ENCODE measurements at regions not wholly inside any gene's neighbourhood (a gene's known extent, or its start where the extent isn't known, plus 50 kb on each side); places are given as distances from the start of the nearest gene placed in this dataset.
"Not testable (repeated sequence)": the region's sequence is repeated elsewhere in the genome, so short reads cannot be mapped to it uniquely, and the experiment has no call there.

DNA sequence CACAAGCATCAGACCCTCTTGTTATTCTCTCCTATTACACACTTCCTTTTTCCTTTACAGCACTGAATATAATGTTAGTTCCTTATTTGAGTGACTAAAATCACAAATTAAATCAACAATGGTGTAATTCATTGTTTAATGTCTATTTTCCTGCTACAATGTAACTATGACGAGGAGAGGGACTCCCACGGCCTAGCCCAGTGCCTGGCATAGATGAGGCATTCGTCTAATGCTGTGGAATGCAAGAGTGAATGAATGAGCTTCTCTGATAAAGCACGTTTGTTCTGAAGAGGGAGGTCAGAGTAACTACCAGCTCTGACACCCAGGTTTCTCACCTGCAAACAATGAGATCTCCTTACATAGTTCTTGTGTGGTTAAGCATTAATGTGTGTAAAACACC is 479.4 kb downstream of the OMA1 start:
- H3K4me3 ChIP-seq (ENCODE audit: low read depth, low read length), result no peak overlapping the region
- no peak overlapping the region for H3K9ac ChIP-seq (ENCODE audit: low read depth, low read length)
- H3K9me3 ChIP-seq (ENCODE audit: control insufficient read depth, insufficient read depth, low read length), result no peaks in the 10 kb centered on the region
- H3K27me3 ChIP-seq (ENCODE audit: control insufficient read depth, insufficient read depth, low read length), result no peaks in the 10 kb centered on the region
- no peaks in the 10 kb centered on the region for H3K4me1 ChIP-seq (ENCODE audit: control insufficient read depth, insufficient read depth, low read length)
- no peaks in the 10 kb centered on the region for H3K36me3 ChIP-seq (ENCODE audit: control insufficient read depth, insufficient read depth, low read length)

DNA sequence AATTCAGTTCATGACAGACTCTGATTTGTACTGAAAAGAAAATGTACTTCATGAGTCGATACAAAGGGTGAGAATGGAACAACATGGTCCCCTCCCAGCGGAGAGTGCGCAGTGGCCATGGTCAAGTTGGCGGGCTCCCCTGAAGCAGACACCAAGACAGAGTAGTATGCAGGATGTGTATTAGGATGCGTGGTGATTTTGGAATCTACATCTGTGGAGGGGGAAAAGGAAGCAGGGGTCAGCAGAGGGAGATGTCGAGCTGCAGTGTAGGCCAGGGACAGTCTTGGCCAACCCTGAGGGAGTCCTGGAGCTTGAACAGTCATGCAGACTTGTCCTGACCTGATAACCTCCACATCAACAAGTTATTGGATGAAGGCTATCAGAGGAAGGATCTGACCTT is 481.0 kb downstream of the OMA1 start:
- H3K4me1 ChIP-seq (ENCODE audit: control insufficient read depth, insufficient read depth, low read length), result no peaks in the 10 kb centered on the region
- no peaks in the 10 kb centered on the region for H3K36me3 ChIP-seq (ENCODE audit: control insufficient read depth, insufficient read depth, low read length)
- no peak overlapping the region for H3K4me3 ChIP-seq (ENCODE audit: low read depth, low read length)
- H3K27me3 ChIP-seq (ENCODE audit: control insufficient read depth, insufficient read depth, low read length), result no peaks in the 10 kb centered on the region
- H3K9me3 ChIP-seq (ENCODE audit: control insufficient read depth, insufficient read depth, low read length), result no peaks in the 10 kb centered on the region
- no peak overlapping the region for H3K9ac ChIP-seq (ENCODE audit: low read depth, low read length)

DNA sequence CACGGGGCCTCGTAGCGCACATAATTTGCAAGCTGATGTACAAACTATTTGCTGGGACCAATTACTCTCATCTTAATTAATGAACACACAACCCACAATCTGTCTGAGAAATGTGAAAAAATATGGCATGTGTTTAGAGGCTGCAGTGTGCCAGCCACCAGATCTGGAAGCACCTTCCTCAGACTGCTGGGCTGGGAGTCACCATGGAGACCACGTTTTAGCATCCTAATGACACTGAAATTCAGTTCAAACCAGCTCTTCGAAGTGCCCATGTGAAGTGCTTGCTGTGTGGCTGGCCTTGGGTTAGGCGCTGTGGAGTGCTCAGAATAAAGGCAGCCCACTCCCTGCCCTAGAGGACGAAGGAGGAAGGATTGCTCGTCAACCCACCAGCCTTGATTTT is 482.4 kb downstream of the OMA1 start:
- no peaks in the 10 kb centered on the region for H3K4me1 ChIP-seq (ENCODE audit: control insufficient read depth, insufficient read depth, low read length)

GRCh38 chr1:58063095-58063494 is 483.4 kb downstream of the OMA1 start:
- Histone ChIP-seq H3K9ac (ENCODE audit: low read depth, low read length) (no peak overlapping the region), H3K9me3 (ENCODE audit: control insufficient read depth, insufficient read depth, low read length) (no peaks in the 10 kb centered on the region), H3K36me3 (ENCODE audit: control insufficient read depth, insufficient read depth, low read length) (no peaks in the 10 kb centered on the region), H3K4me3 (ENCODE audit: low read depth, low read length) (no peak overlapping the region), H3K27me3 (ENCODE audit: control insufficient read depth, insufficient read depth, low read length) (no peaks in the 10 kb centered on the region), H3K4me1 (ENCODE audit: control insufficient read depth, insufficient read depth, low read length) (no peaks in the 10 kb centered on the region)

More for the DNA sequence above, 482.4 kb downstream of the OMA1 start:
- Histone ChIP-seq H3K36me3 (ENCODE audit: control insufficient read depth, insufficient read depth, low read length) (no peaks in the 10 kb centered on the region), H3K4me3 (ENCODE audit: low read depth, low read length) (no peak overlapping the region), H3K9ac (ENCODE audit: low read depth, low read length) (no peak overlapping the region), H3K27me3 (ENCODE audit: control insufficient read depth, insufficient read depth, low read length) (no peaks in the 10 kb centered on the region), H3K9me3 (ENCODE audit: control insufficient read depth, insufficient read depth, low read length) (no peaks in the 10 kb centered on the region)

- H3K4me1 ChIP-seq (ENCODE audit: control insufficient read depth, insufficient read depth, low read length), result no peaks in the 10 kb centered on the region
- no peaks in the 10 kb centered on the region for H3K27me3 ChIP-seq (ENCODE audit: control insufficient read depth, insufficient read depth, low read length)
- no peaks in the 10 kb centered on the region for H3K9me3 ChIP-seq (ENCODE audit: control insufficient read depth, insufficient read depth, low read length)
- no peak overlapping the region for H3K9ac ChIP-seq (ENCODE audit: low read depth, low read length)
- H3K4me3 ChIP-seq (ENCODE audit: low read depth, low read length), result no peak overlapping the region
- H3K36me3 ChIP-seq (ENCODE audit: control insufficient read depth, insufficient read depth, low read length), result no peaks in the 10 kb centered on the region
These were observed 483.9 kb downstream of the OMA1 start for GRCh38 chr1:58062635-58063034.

GRCh38 chr1:58060559-58061170 is 485.9 kb downstream of the OMA1 start:
- Histone ChIP-seq H3K27me3 (ENCODE audit: control insufficient read depth, insufficient read depth, low read length) (no peaks in the 10 kb centered on the region), H3K4me1 (ENCODE audit: control insufficient read depth, insufficient read depth, low read length) (no peaks in the 10 kb centered on the region), H3K9me3 (ENCODE audit: control insufficient read depth, insufficient read depth, low read length) (no peaks in the 10 kb centered on the region), H3K4me3 (ENCODE audit: low read depth, low read length) (no peak overlapping the region), H3K36me3 (ENCODE audit: control insufficient read depth, insufficient read depth, low read length) (no peaks in the 10 kb centered on the region), H3K9ac (ENCODE audit: low read depth, low read length) (no peak overlapping the region)

DNA sequence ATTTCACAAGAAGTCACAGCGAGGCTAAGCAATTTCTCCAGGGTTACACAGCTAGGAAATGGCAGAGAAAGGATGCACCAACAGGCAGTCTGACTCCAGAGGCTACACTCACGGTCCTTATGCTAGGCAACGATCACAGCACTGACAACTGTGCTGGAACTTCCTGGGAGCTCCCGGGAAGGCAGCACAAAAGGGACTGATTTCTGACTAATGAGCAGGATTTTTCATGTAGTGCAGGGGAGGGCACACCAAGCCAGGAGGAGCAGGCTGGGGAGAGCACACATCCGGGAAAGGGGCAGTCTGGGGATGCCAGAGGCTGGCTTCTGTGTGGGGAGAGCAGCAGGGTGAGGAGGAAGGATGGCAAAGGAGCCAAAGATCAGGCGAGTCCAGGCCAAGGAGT is 486.7 kb downstream of the OMA1 start:
- no peaks in the 10 kb centered on the region for H3K9me3 ChIP-seq (ENCODE audit: control insufficient read depth, insufficient read depth, low read length)
- no peaks in the 10 kb centered on the region for H3K27me3 ChIP-seq (ENCODE audit: control insufficient read depth, insufficient read depth, low read length)
- no peaks in the 10 kb centered on the region for H3K4me1 ChIP-seq (ENCODE audit: control insufficient read depth, insufficient read depth, low read length)
- no peaks in the 10 kb centered on the region for H3K36me3 ChIP-seq (ENCODE audit: control insufficient read depth, insufficient read depth, low read length)
- H3K9ac ChIP-seq (ENCODE audit: low read depth, low read length), result no peak overlapping the region
- no peak overlapping the region for H3K4me3 ChIP-seq (ENCODE audit: low read depth, low read length)

DNA sequence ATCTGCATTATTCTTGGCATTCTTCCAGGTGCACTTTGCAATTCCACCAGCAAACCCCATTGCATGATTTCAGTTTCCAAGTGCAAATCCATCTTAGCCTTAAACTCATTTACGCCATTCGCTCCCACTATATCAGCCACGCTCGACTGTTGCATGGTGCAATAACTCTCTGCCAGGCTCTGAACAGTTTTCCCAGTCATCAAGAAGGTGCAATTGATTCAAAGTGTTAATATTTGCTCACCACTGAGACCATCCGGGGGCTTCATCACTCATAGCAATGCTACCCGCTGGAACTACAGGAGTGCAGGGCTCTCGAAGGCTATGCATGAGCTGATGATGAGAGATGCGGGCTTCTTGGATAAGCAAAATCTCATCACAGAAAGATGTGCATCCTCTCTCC is 488.2 kb downstream of the OMA1 start:
- Histone ChIP-seq H3K36me3 (ENCODE audit: control insufficient read depth, insufficient read depth, low read length) (no peaks in the 10 kb centered on the region), H3K4me3 (ENCODE audit: low read depth, low read length) (no peak overlapping the region), H3K9me3 (ENCODE audit: control insufficient read depth, insufficient read depth, low read length) (no peaks in the 10 kb centered on the region), H3K9ac (ENCODE audit: low read depth, low read length) (no peak overlapping the region), H3K27me3 (ENCODE audit: control insufficient read depth, insufficient read depth, low read length) (no peaks in the 10 kb centered on the region), H3K4me1 (ENCODE audit: control insufficient read depth, insufficient read depth, low read length) (no peaks in the 10 kb centered on the region)

DNA sequence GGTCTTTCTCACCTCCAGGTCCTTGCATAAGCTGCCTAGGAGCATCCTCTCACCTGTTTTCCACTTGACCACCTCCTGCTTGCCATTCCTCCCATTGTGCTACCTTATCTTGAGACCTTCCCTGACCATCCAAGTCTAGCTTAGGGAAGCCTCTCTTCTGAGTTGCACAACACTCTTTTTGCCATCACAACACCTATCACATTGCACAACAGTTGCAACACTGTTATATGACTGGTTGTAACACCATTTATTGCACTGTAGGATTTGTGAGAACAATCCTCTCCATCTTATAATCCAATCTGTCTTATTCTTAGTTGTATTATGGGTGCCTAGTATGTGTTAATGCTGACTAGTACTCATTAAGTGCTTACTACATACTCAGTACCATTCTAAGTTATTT is 488.7 kb downstream of the OMA1 start:
- Histone ChIP-seq H3K4me3 (ENCODE audit: low read depth, low read length) (no peak overlapping the region), H3K4me1 (ENCODE audit: control insufficient read depth, insufficient read depth, low read length) (no peaks in the 10 kb centered on the region), H3K9me3 (ENCODE audit: control insufficient read depth, insufficient read depth, low read length) (no peaks in the 10 kb centered on the region), H3K27me3 (ENCODE audit: control insufficient read depth, insufficient read depth, low read length) (no peaks in the 10 kb centered on the region), H3K9ac (ENCODE audit: low read depth, low read length) (no peak overlapping the region), H3K36me3 (ENCODE audit: control insufficient read depth, insufficient read depth, low read length) (no peaks in the 10 kb centered on the region)

DNA sequence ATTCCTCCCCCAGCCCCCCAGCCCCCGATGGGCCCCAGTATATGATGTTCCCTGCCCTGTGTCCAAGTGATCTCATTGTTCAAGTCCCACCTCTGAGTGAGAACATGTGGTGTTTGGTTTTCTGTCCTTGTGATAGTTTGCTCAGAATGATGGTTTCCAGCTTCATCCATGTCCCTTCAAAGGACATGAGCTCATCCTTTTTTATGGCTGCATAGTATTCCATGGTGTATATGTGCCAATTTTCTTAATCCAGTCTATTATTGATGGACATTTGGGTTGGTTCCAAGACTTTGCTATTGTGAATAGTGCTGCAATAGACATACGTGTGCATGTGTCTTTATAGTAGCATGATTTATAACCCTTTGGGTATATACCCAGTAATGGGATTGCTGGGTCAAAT is 495.3 kb downstream of the OMA1 start:
- not testable (repeated sequence) for H3K27me3 ChIP-seq (ENCODE audit: control insufficient read depth, insufficient read depth, low read length); H3K36me3 ChIP-seq (ENCODE audit: control insufficient read depth, insufficient read depth, low read length); H3K9ac ChIP-seq (ENCODE audit: low read depth, low read length); H3K9me3 ChIP-seq (ENCODE audit: control insufficient read depth, insufficient read depth, low read length); H3K4me3 ChIP-seq (ENCODE audit: low read depth, low read length); H3K4me1 ChIP-seq (ENCODE audit: control insufficient read depth, insufficient read depth, low read length)

GRCh38 chr1:58047265-58047858 is 499.2 kb downstream of the OMA1 start:
- no peak overlapping the region for H3K9ac ChIP-seq (ENCODE audit: low read depth, low read length)
- H3K27me3 ChIP-seq (ENCODE audit: control insufficient read depth, insufficient read depth, low read length), result no peaks in the 10 kb centered on the region
- H3K36me3 ChIP-seq (ENCODE audit: control insufficient read depth, insufficient read depth, low read length), result no peaks in the 10 kb centered on the region
- no peak overlapping the region for H3K4me3 ChIP-seq (ENCODE audit: low read depth, low read length)
- H3K4me1 ChIP-seq (ENCODE audit: control insufficient read depth, insufficient read depth, low read length), result no peaks in the 10 kb centered on the region
- H3K9me3 ChIP-seq (ENCODE audit: control insufficient read depth, insufficient read depth, low read length), result no peaks in the 10 kb centered on the region

DNA sequence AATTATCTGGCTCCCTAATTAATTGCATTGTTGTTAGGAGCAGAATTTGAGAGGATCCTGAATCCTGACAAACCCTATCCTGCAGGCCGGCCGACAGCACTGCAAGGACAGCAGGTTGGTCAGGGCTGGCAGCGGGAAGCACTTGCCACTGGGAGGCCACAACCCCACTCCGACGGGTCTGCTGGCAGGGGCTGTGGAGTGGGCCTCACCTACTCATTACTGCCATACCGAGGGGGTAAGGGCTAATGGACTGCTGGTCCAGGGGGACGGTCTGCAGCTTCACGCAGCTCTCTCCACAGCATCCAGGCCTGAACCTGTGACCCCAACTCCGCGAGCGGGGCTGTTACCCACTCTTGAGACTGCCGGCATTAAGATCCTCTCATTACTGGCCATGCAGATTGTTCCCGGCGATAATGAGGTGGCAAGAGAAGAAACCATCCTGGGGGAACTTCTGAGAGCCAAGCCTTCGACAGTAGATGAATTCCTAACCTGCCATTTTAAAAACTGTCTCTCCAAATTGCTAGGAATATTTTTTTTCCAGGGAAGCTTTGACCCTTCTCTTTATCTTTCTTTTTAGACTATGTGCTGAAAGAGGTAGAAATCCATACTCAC is 501.3 kb downstream of the OMA1 start:
- Histone ChIP-seq H3K9me3 (ENCODE audit: control insufficient read depth, insufficient read depth, low read length) (no peaks in the 10 kb centered on the region), H3K4me3 (ENCODE audit: low read depth, low read length) (no peak overlapping the region), H3K27me3 (ENCODE audit: control insufficient read depth, insufficient read depth, low read length) (no peaks in the 10 kb centered on the region), H3K9ac (ENCODE audit: low read depth, low read length) (no peak overlapping the region), H3K36me3 (ENCODE audit: control insufficient read depth, insufficient read depth, low read length) (no peaks in the 10 kb centered on the region), H3K4me1 (ENCODE audit: control insufficient read depth, insufficient read depth, low read length) (no peaks in the 10 kb centered on the region)
